Esophagus squamous epithelium (tissue), 4 donors: ENCODE measurements at regions not wholly inside any gene's neighbourhood (a gene's known extent, or its start where the extent isn't known, plus 50 kb on each side); places are given as distances from the start of the nearest gene placed in this dataset.

Experiments used
- CTCF ChIP-seq, 6 experiments: fragments of 450-650 bp in 4 of 6; fragments of 200-600 bp in 2 of 6; sonication (generic) in 2 of 6; IDR thresholded peaks; one replicate each; pipeline ENCODE4 v1.5.1; 2016 to 2019; ENCODE audit warnings: antibody characterized with exemption in 6 of 6, mild to moderate bottlenecking in 4 of 6, moderate library complexity in 4 of 6
- POLR2A ChIP-seq, 4 donors: fragments of 450-650 bp; IDR thresholded peaks; one replicate each; pipeline ENCODE4 v1.6.1; 2017; ENCODE audit warnings: antibody characterized with exemption in 4 of 4, mild to moderate bottlenecking in 4 of 4, moderate library complexity in 3 of 4

GRCh38 chr1:104460880-104461279 lies 711.2 kb downstream of the AMY1C start:
- TF ChIP-seq POLR2A (IDR thresholded peaks at IDR 0.05) (no peak), CTCF (IDR thresholded peaks at IDR 0.05) (no peak)
